ENCODE measurements at regions not wholly inside any gene's neighbourhood (a gene's known extent, or its start where the extent isn't known, plus 50 kb on each side); places are given as distances from the start of the nearest gene placed in this dataset.

GRCh38 chr4:184553891-184554290, 79.5 kb upstream of the IRF2 start:
- Histone ChIP-seq H2BK20ac (ENCODE audit: low read length) (no peak overlapping the region), H3K27ac (ENCODE audit: low read depth, low read length) (no peak overlapping the region), H2AK5ac (ENCODE audit: low read depth, low read length) (no peak overlapping the region), H3K9me3 (ENCODE audit: insufficient read depth in 2 of 2, low read depth in 1 of 2, low read length in 1 of 2) (no peaks in the 10 kb centered on the region), H3K4me1 (replicated peaks in 1 of 4; ENCODE audit: control insufficient read depth in 3 of 4, insufficient read depth in 4 of 4, low read length in 3 of 4) (no peaks in the 10 kb centered on the region; a peak in 1 of 7 replicates), H3K4ac (replicated peaks; ENCODE audit: insufficient read length, low read depth, low read length) (no peak overlapping the region), H3K14ac (ENCODE audit: insufficient read length) (no peak overlapping the region), H3K4me3 (ENCODE audit: extremely low read depth in 1 of 4, insufficient read depth in 2 of 4, low read depth in 3 of 4, low read length in 4 of 4) (no peak overlapping the region), H3K79me1 (ENCODE audit: low read depth, low read length) (no peaks in the 10 kb centered on the region), H3K23me2 (ENCODE audit: low read depth, low read length) (no peaks in the 10 kb centered on the region), H4K91ac (replicated peaks; ENCODE audit: insufficient read length, low read length) (no peak overlapping the region), H2BK5ac (ENCODE audit: low read depth, low read length) (no peak overlapping the region), H3K27me3 (replicated peaks in 1 of 4; ENCODE audit: control insufficient read depth in 3 of 4, extremely low read depth in 1 of 4, insufficient read depth in 3 of 4, low read length in 3 of 4) (no peaks in the 10 kb centered on the region), H3K4me2 (ENCODE audit: insufficient read depth in 1 of 2, low read depth in 2 of 2, low read length in 2 of 2) (no peak overlapping the region), H3K36me3 (ENCODE audit: control insufficient read depth in 2 of 4, insufficient read depth in 4 of 4, low read length in 3 of 4) (no peaks in the 10 kb centered on the region), H2BK120ac (replicated peaks; ENCODE audit: low read depth, low read length) (no peak overlapping the region), H3K18ac (ENCODE audit: extremely low read depth, low read length) (no peak overlapping the region), H4K8ac (ENCODE audit: extremely low read depth, insufficient read depth, low read length) (no peak overlapping the region), H2BK12ac (ENCODE audit: low read depth, low read length) (no peak overlapping the region), H4K5ac (ENCODE audit: insufficient read length, low read depth, low read length) (no peak overlapping the region), H2BK15ac (ENCODE audit: low read length) (no peak overlapping the region), H4K20me1 (replicated peaks in 1 of 2; ENCODE audit: control insufficient read depth in 1 of 2, insufficient read depth in 2 of 2, low read length in 2 of 2) (no peaks in the 10 kb centered on the region), H3K23ac (ENCODE audit: insufficient read length) (no peak overlapping the region), H2AFZ (ENCODE audit: low read length) (no peak overlapping the region), H3K79me2 (ENCODE audit: control insufficient read depth in 1 of 2, insufficient read depth in 2 of 2, low read length in 2 of 2) (no peaks in the 10 kb centered on the region), H3K56ac (replicated peaks; ENCODE audit: insufficient read length, low read depth, low read length) (no peak overlapping the region), H3K9ac (replicated peaks in 1 of 4; ENCODE audit: extremely low read depth in 1 of 4, low read depth in 3 of 4, low read length in 3 of 4) (no peak overlapping the region)
- 83% methylated on average over 4 of the region's 4 CpGs; no CpG with 5 or more reads in 1 of the 2 experiments for WGBS, 2 experiments (ENCODE audit: extremely low coverage in 1 of 2, insufficient coverage in 1 of 2, insufficient read length in 1 of 2, insufficient replicate concordance in 2 of 2, low coverage in 1 of 2, low lambda C conversion rate in 2 of 2, missing lambda C conversion rate in 1 of 2)
- ChIA-PET CTCF (ENCODE audit: partially characterized antibody) (no interaction called here), POLR2A (ENCODE audit: partially characterized antibody) (no interaction called here)
- TF ChIP-seq CEBPB (IDR thresholded peaks at IDR 0.05; ENCODE audit: low read depth, low read length) (no peak), TEAD4 (IDR thresholded peaks at IDR 0.05; ENCODE audit: low read depth, low read length) (0 out of 2 replicates have a peak, but pooled peaks have one; percentile 16), CTCF (IDR thresholded peaks at IDR 0.05; ENCODE audit: control extremely low read depth in 1 of 3, insufficient read depth in 1 of 3, low read depth in 1 of 3, low read length in 3 of 3) (peak in 2 of 3 experiments; percentile 17 to 25; a peak in 2 of 4 replicates), POU5F1 (IDR thresholded peaks at IDR 0.05; ENCODE audit: low read depth, low read length) (no peak), CHD1 (IDR thresholded peaks at IDR 0.05; ENCODE audit: low read depth, low read length) (no peak), RAD21 (IDR thresholded peaks at IDR 0.05 in 1 of 2, conservative IDR thresholded peaks at IDR 0.05 in 1 of 2; ENCODE audit: low read depth in 2 of 2, low read length in 2 of 2) (peak; percentile 30 to 61; a peak in 3 of 4 replicates)
- FAIRE-seq (no peak), DNase-seq (ENCODE audit: low read depth in 1 of 2, low spot score in 2 of 2) (no peak)
